ENCODE measurements at regions not wholly inside any gene's neighbourhood (a gene's known extent, or its start where the extent isn't known, plus 50 kb on each side); places are given as distances from the start of the nearest gene placed in this dataset.

DNA sequence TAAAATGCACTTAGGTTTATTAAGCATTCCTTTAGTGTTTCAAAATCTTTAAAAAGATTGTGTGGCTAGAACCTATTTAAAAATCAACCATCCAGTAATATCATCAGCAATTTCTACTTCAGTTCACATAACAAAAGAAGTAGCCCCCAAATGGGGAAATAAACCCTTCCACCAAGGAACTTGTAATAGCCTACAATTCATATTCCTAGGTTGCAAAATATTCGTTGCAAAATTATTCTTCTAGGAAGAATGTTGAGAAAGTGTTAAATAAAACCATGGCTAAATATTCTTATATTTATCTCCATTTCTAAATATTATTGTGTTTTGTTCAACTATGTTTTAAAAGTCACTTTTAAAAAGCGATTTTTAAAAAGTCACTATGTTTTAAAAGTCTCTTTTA lies 177.9 kb upstream of the PRLR start:
- no peaks in the 10 kb centered on the region for H3K27me3 ChIP-seq (ENCODE audit: control insufficient read depth, insufficient read depth, low read length)
- no peaks in the 10 kb centered on the region for H3K79me2 ChIP-seq (ENCODE audit: control insufficient read depth, insufficient read depth, low read length)
- TF ChIP-seq EZH2 (IDR thresholded peaks at IDR 0.05; ENCODE audit: low read length, missing control alignments) = no peak
- TF ChIP-seq, protein P1, sequence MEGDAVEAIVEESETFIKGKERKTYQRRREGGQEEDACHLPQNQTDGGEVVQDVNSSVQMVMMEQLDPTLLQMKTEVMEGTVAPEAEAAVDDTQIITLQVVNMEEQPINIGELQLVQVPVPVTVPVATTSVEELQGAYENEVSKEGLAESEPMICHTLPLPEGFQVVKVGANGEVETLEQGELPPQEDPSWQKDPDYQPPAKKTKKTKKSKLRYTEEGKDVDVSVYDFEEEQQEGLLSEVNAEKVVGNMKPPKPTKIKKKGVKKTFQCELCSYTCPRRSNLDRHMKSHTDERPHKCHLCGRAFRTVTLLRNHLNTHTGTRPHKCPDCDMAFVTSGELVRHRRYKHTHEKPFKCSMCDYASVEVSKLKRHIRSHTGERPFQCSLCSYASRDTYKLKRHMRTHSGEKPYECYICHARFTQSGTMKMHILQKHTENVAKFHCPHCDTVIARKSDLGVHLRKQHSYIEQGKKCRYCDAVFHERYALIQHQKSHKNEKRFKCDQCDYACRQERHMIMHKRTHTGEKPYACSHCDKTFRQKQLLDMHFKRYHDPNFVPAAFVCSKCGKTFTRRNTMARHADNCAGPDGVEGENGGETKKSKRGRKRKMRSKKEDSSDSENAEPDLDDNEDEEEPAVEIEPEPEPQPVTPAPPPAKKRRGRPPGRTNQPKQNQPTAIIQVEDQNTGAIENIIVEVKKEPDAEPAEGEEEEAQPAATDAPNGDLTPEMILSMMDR (conservative IDR thresholded peaks at IDR 0.05 in 1 of 2, IDR thresholded peaks at IDR 0.05 in 1 of 2; ENCODE audit: low read depth in 1 of 2, low read length in 2 of 2) = no peak
- no peak for DNase-seq (ENCODE audit: low read depth in 2 of 2)
- no peak overlapping the region for H3K4me3 ChIP-seq (replicated peaks in 1 of 4; ENCODE audit: control extremely low read depth in 1 of 4, insufficient read depth in 1 of 4, low read depth in 3 of 4, low read length in 4 of 4)
- no peak overlapping the region for H3K9ac ChIP-seq (ENCODE audit: insufficient read depth, low read length)
- no peak overlapping the region for H3K27ac ChIP-seq (ENCODE audit: insufficient read depth, low read length)
- no peak overlapping the region for H3K4me2 ChIP-seq (ENCODE audit: extremely low read depth, insufficient read depth, low read length)
- no peaks in the 10 kb centered on the region for H3K36me3 ChIP-seq (ENCODE audit: control insufficient read depth, insufficient read depth, low read length)
- no peaks in the 10 kb centered on the region for H4K20me1 ChIP-seq (ENCODE audit: control insufficient read depth, extremely low read depth, insufficient read depth, low read length)
- H3K4me1 ChIP-seq (ENCODE audit: control insufficient read depth, extremely low read depth, insufficient read depth, low read length) = no peaks in the 10 kb centered on the region
- no peak overlapping the region for H2AFZ ChIP-seq (ENCODE audit: low read length)
- no peaks in the 10 kb centered on the region for H3K9me3 ChIP-seq (ENCODE audit: control insufficient read depth, insufficient read depth, low read depth, low read length)

DNA sequence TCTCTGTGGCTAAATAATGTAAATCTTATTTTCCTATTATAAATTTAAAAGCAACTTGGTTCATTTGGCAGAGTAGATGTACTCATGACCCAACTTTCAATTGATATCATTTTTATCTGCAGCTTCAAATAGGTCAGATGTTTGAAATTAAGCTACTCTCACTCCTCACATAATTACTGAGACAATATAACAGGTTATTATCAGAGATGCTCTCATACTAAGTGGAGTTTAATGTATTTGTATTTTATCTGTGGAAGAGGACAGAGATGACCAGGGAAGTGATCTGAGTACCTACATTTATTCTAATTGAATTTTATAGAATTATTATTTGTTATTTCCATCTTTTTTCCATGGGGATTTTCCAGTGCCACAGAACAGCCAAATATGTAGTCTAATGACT lies 177.4 kb upstream of the PRLR start:
- Histone ChIP-seq H4K20me1 (ENCODE audit: control insufficient read depth, extremely low read depth, insufficient read depth, low read length) (no peaks in the 10 kb centered on the region), H3K27me3 (ENCODE audit: control insufficient read depth, insufficient read depth, low read length) (no peaks in the 10 kb centered on the region), H3K9me3 (ENCODE audit: control insufficient read depth, insufficient read depth, low read depth, low read length) (no peaks in the 10 kb centered on the region), H2AFZ (ENCODE audit: low read length) (no peak overlapping the region), H3K4me2 (ENCODE audit: extremely low read depth, insufficient read depth, low read length) (no peak overlapping the region), H3K36me3 (ENCODE audit: control insufficient read depth, insufficient read depth, low read length) (no peaks in the 10 kb centered on the region), H3K9ac (ENCODE audit: insufficient read depth, low read length) (no peak overlapping the region), H3K4me1 (ENCODE audit: control insufficient read depth, extremely low read depth, insufficient read depth, low read length) (no peaks in the 10 kb centered on the region), H3K27ac (ENCODE audit: insufficient read depth, low read length) (no peak overlapping the region), H3K79me2 (ENCODE audit: control insufficient read depth, insufficient read depth, low read length) (no peaks in the 10 kb centered on the region), H3K4me3 (replicated peaks in 1 of 4; ENCODE audit: control extremely low read depth in 1 of 4, insufficient read depth in 1 of 4, low read depth in 3 of 4, low read length in 4 of 4) (no peak overlapping the region)
- DNase-seq (ENCODE audit: low read depth in 2 of 2) = no peak
- no peak for TF ChIP-seq EZH2 (IDR thresholded peaks at IDR 0.05; ENCODE audit: low read length, missing control alignments)
- TF ChIP-seq, protein P1 (conservative IDR thresholded peaks at IDR 0.05 in 1 of 2, IDR thresholded peaks at IDR 0.05 in 1 of 2; ENCODE audit: low read depth in 1 of 2, low read length in 2 of 2) = no peak

DNA sequence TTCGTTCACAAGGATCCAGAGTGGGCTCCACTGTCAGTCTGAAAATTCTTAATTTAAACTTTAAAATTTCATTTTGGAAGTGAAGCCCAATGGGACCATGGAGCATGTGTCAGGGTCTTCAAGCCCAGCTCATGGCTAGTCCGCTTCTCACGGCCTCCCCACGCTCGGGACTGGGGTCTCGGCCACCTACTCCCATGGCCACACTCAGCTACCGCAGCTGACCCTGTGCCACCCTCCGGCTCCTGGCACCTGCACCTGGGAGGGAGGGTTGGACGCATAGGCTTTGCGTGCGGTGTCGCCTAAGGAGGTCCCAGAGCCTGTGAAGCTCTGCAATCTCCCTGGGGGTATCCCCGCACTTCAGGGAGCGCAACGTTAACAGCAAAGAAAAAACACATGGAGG lies 175.7 kb upstream of the PRLR start:
- Histone ChIP-seq H3K9me3 (ENCODE audit: control insufficient read depth, insufficient read depth, low read depth, low read length) (no peaks in the 10 kb centered on the region), H3K79me2 (ENCODE audit: control insufficient read depth, insufficient read depth, low read length) (no peaks in the 10 kb centered on the region), H2AFZ (ENCODE audit: low read length) (no peak overlapping the region), H3K4me2 (ENCODE audit: extremely low read depth, insufficient read depth, low read length) (no peak overlapping the region), H3K9ac (ENCODE audit: insufficient read depth, low read length) (no peak overlapping the region), H3K4me1 (ENCODE audit: control insufficient read depth, extremely low read depth, insufficient read depth, low read length) (no peaks in the 10 kb centered on the region), H3K27ac (ENCODE audit: insufficient read depth, low read length) (no peak overlapping the region), H4K20me1 (ENCODE audit: control insufficient read depth, extremely low read depth, insufficient read depth, low read length) (no peaks in the 10 kb centered on the region), H3K36me3 (ENCODE audit: control insufficient read depth, insufficient read depth, low read length) (no peaks in the 10 kb centered on the region), H3K27me3 (ENCODE audit: control insufficient read depth, insufficient read depth, low read length) (no peaks in the 10 kb centered on the region), H3K4me3 (replicated peaks in 1 of 4; ENCODE audit: control extremely low read depth in 1 of 4, insufficient read depth in 1 of 4, low read depth in 3 of 4, low read length in 4 of 4) (no peak overlapping the region)
- TF ChIP-seq, protein P1 (conservative IDR thresholded peaks at IDR 0.05 in 1 of 2, IDR thresholded peaks at IDR 0.05 in 1 of 2; ENCODE audit: low read depth in 1 of 2, low read length in 2 of 2) = no peak
- no peak for TF ChIP-seq EZH2 (IDR thresholded peaks at IDR 0.05; ENCODE audit: low read length, missing control alignments)
- no peak for DNase-seq (ENCODE audit: low read depth in 2 of 2)

All from fibroblast of lung (primary cell).